Skin epidermis (tissue), 12 donors: ENCODE measurements at regions not wholly inside any gene's neighbourhood (a gene's known extent, or its start where the extent isn't known, plus 50 kb on each side); places are given as distances from the start of the nearest gene placed in this dataset.
A peak's percentile ranks its signal among the peaks of the same experiment; 100 is the strongest.

Experiments
- H3K27ac ChIP-seq, 21 experiments: fragments of 200-600 bp; sonication (generic) in 11 of 21; one replicate each; pipeline ENCODE4 v1.5.0; 2020; ENCODE audit warnings: mild to moderate bottlenecking in 3 of 21, inconsistent platforms in 2 of 21, moderate library complexity in 2 of 21
- H3K4me3 ChIP-seq, 7 experiments: fragments of 200-600 bp; sonication (generic) in 2 of 7; one replicate each; pipeline ENCODE4 v1.5.0; 2020; ENCODE audit warnings: inconsistent platforms in 2 of 7, mild to moderate bottlenecking in 2 of 7, moderate library complexity in 1 of 7

DNA sequence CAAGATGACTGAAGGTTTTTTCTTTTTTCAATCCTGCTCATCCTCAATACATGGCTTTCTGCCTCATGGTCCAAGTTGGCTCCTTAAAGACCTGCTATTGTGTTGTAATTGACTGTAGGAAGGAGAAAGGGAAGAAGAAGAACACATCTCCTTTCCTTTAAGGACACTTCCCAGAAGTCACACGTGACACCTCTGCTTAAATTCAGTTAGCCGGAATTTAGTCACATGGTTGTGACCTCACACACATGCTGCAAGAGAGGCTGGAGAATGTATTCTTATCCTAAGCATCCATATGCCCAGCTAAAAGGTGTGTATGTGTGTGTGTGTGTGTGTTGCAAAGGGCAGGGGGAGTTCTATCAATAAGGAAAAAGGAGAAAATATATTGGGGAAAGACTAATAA, 185.8 kb upstream of the IL12A start:
- H3K4me3 ChIP-seq = no peak overlapping the region
- H3K27ac ChIP-seq = no peak overlapping the region

DNA sequence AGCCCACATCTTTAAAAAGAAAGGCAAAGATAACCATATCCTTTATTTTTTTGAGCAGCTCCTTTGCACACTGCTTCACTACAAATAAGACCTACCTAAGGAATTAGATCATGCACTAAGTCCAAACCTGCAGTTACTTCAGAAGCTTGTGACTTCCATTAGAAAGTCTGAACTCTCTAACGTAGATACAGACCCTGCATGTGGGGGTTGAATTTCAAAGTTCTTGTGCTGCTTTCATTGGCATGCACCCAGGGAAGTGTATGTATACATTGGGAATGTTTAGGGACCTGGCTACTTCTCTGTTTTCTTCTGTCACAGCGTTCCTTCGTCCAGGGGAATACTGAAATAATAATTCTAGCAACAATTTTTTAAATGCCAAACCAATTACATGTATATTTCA, 185.2 kb upstream of the IL12A start:
- Histone ChIP-seq H3K27ac (no peak overlapping the region), H3K4me3 (no peak overlapping the region)

DNA sequence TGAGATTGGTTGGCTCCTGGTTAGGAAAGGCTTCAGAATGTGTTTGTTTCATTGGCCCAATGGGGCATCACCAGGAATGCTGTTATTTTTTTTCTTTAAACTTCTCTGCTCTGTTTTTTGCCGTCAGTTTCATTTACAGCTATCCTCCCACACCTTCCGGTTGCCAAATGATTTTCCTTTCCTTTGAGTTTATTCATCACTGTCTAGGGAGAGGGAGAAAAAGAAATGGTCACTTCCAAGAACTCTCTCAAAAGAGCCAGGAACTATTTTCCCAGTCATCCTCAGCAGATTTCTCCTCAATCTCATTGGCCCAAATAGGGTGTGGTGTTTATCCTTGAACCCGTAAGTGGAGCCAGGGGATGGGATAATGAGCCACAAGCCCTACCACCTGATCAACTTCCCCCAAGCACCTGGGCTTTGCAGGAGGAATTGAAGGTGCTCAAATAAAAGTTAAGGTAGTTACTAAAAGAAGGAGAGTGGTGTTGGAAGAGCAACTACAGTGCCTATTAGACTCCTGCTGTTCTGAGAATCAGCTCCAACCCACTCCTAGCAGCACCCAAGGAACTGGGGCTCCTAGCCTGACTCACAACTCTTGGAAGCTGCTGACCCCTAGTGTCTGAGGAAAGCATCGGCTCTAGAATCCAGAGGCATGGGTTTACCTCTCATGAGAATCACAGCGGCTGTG, 183.8 kb upstream of the IL12A start:
- Histone ChIP-seq H3K4me3 (no peak overlapping the region), H3K27ac (peak overlapping the region in 4 of 21 experiments; percentile 18 to 69 (median 36))

DNA sequence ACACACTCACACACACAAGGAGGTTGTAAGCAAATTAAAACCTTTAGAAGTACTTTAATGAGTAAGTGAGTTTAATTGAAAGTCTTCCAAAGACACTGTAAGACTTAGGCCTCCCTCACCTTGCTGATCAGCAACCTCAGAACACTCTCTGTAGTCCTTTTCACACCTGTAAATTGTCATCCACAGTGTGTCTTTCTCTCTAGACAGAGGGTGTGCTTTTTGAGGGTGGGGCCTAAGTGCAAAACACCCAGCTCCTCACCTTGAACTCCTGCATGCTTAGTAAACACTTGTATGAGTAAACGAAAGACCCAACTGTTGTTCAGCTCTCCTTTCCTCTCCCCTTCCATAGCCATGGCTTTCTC, 183.2 kb upstream of the IL12A start:
- Histone ChIP-seq H3K4me3 (no peak overlapping the region), H3K27ac (peak overlapping the region in 3 of 21 experiments; percentile 18 to 69 (median 25))

DNA sequence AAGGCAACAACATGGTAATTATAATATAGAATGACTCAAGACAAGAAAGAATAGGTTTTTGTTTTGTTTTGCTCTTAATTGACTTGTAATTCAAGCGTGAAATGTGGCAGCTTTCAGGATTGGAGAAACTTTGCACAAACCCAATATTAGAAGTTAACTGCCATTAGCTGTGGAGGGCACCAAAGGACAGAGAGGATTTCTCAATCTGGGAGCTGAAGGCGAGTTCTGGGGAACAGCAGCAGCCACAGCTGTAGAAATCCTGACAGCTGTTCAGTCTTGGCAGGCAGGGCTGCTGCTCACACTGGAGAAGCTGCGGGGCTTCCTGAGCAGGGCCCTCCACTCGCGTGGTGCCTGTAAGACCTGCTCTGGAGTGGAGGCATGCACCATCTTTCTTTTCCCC, 182.2 kb upstream of the IL12A start:
- H3K4me3 ChIP-seq = no peak overlapping the region
- H3K27ac ChIP-seq = no peak overlapping the region

DNA sequence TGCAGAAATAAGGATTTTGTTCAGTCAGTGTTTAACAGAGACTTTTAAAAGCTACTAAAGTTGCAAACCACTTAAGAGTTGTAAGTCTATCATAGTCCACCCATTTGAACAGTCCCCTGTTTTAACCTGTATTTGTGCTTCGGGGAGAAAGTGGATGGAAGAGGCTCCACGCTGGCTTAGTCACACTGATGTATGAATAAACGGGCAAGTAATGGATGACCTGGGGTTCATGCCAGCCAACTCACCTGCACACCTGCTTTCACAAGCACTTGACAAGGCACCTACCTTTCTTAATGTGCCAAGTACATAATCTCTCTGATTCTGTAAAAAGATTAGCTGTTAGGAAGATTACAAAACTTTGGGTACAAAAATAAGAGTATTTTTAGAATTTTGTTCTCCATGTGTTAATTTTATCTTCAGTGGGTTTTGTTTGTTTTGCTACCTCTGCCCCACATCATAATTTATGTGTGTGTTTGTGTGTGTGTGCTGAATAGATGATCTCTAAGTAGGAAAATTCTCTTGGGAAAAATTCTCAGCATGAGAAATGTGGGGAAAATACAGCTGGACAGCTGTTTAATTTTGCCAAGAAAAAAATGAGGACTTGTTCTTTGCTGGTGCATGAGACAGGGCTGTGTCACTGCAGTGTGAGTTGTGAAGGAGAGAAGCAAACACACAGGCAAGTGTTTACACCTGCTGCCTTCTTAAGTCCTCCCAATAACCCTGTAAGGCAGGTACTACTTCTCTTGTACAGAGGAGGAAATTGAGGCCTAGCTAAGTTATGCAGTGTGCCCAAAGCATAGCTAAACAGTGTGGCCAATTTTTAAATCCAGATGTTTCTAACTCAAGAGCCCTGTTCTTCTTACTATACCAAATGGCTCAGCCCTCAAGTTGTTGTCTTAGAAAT, 181.2 kb upstream of the IL12A start:
- H3K27ac ChIP-seq = peak overlapping the region in 1 of 21 experiments; percentile 32
- H3K4me3 ChIP-seq = no peak overlapping the region

DNA sequence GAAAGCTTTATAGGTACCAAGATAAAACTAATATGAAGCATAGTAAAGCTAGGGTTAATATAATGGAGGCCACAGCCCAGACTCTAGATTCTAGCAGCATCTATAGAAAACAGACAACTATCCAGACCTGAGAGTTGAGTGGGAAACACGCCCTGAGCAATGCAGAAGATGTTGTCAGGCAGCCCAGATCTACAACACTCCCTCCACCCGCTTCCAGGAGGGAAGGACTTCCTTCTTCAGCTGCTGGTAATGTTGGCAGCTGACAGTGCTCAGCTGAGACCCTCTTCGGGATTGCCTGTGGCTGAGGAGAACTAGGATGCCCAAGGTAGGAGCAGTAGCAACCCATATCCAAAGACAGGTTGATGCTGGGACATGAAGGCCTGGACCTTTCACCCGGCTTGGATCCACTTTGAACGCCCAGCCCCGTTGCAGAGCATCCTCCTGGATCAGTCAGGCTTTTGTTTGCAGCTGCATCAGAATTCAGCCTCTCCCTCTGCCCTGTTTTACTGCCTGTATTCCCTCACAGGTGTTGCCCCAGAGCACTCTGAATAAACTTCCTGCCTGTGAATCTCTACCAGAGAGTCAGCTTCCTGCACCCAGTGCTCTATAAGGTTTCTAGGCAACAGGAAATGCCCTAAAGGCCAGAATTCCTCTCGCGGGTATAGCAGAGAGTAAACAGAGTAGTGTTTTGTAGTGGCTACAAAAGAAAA, 174.7 kb upstream of the IL12A start:
- H3K4me3 ChIP-seq = no peak overlapping the region
- H3K27ac ChIP-seq = peak overlapping the region in 1 of 21 experiments; percentile 9

DNA sequence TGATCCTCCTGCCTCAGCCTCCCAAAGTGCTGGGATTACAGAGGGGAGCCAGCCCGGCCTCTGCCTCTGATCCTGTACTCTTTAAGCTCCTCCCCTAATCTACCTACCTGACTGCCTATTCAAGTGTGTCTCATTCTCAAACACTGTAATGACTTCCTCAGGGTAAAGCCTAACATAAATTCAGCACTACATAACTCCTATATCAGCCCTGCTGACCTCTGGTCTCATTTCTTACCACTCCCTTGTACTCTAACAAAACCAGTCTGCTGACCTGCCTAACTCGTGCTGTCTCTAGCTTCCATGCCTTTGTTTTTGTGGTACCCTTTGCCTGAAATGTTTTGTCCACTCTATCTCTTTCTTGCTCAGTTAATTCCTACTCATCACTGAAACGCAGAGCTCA, 172.1 kb upstream of the IL12A start:
- H3K4me3 ChIP-seq = no peak overlapping the region
- H3K27ac ChIP-seq = no peak overlapping the region

DNA sequence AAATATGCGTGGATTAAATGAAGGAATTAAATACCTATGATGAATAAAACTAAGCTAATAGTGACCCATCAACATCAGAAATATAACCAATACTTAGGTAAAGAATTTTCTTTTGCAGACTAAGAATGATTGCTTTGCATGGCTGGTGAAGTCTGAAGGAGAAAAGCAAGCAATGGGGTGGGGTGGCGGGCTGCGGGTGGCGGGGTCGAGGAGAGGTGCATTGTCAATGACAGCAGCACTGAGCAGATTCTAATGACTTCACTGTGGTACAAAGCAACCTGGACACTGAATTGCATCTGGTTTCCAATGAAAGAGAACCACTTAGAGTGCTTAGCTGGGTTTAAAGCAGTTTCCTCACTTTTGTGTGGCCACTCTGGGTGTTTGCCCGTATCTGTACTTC, 171.5 kb upstream of the IL12A start:
- no peak overlapping the region for H3K4me3 ChIP-seq
- H3K27ac ChIP-seq = no peak overlapping the region

DNA sequence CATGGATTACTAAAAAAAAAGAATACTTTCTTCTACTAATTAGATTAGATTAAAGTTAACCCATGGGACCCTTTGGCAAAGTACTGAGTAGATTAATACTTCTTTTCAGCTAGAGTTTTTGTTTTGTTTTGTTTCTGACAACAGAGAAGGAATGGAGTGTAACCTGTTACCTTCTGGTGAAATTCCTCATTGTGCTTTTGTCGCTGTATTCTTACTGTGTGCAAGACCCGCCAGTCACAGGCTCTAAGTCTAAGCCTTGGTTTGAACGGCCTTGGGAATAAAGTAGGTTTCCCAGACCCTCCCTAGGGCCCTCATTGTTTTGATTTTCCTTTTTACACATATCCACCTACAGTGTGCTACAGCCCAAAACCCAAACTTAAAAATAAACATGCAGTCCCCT, 171.1 kb upstream of the IL12A start:
- Histone ChIP-seq H3K27ac (no peak overlapping the region), H3K4me3 (no peak overlapping the region)

DNA sequence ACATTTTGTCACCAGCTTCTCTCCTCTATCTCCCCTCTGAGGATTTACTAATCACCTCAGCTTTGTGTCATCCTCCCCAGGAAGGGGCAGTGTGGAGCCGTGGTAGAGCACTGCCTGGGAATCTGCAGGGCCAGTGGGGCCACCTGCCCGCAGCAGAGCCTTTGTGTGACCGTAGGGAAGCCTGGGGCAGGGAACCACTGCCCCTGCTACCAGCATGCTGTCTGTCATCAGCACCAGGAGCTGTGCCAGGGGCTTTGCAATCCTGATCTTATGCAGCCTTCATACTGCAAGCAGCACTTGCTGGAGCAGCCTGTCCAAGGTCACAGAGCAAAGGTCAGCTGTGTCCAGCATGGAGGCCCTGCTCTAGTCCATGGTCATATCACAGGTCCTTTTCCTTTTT, 170.2 kb upstream of the IL12A start:
- no peak overlapping the region for H3K27ac ChIP-seq

DNA sequence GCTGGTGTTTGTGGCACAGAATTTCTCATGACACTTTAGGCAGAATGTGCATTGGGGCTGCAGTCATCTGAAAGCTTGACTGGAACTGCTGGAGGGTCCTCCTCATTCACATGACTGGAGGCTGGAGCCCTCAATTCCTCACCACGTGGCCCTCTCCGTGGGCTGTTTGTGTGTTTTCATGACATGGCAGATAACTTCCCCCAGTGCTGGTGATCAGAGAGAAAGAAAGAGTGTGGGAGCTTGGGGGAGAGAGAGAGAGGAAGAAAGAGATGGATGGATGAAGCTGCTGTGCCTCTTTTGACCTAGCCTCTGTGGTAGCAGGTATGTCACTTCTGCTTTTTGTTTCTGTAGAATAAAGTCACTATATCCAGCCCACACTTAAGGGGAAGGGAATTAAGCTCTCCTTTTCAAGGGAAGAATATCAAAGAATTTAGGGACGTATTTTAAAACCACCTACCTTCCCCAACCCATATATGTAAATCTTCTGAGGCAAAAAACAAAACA, 169.6 kb upstream of the IL12A start:
- H3K4me3 ChIP-seq = no peak overlapping the region

More for the DNA sequence above, 170.2 kb upstream of the IL12A start:
- no peak overlapping the region for H3K4me3 ChIP-seq

DNA sequence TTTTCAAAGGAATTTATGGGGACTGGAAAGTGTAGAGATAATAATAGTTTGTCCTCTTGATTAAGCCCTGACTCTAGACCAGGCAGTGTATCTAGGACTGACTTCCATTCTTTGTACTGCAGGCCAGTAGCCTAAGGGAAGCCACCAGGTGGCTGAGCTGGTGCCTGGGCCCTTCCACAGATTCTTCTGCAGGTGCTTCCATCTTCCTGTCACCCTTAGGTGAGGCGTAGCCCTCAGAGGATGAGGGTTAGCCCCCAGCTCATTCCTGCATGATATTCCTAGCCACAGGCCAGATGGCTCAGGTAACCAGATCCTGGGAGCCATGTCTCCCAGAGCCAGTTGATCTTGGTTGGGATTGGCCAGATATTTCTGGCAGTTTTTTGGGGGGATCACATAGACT, 169.0 kb upstream of the IL12A start:
- Histone ChIP-seq H3K4me3 (no peak overlapping the region), H3K27ac (no peak overlapping the region)

More for the DNA sequence above, 169.6 kb upstream of the IL12A start:
- H3K27ac ChIP-seq = no peak overlapping the region

DNA sequence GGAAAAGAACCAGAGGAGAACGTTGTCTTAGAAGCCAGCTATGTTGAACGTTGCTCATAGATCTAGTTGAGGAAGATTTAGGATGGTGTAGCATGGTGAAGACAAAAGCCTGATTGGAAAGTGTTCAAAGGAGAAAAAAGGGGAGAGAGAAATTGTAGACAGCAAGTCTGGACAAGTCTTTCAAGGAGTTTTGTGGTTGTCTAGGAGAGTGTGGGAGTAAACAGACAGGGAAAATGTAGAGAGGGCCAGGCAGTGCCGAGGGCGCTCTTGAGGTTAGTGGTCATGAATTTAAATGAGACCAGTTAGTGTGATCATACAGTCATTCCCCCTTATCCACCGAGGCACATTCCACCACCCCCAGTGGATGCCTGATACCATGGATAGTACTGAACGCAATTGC, 167.5 kb upstream of the IL12A start:
- H3K4me3 ChIP-seq = no peak overlapping the region
- H3K27ac ChIP-seq = no peak overlapping the region

DNA sequence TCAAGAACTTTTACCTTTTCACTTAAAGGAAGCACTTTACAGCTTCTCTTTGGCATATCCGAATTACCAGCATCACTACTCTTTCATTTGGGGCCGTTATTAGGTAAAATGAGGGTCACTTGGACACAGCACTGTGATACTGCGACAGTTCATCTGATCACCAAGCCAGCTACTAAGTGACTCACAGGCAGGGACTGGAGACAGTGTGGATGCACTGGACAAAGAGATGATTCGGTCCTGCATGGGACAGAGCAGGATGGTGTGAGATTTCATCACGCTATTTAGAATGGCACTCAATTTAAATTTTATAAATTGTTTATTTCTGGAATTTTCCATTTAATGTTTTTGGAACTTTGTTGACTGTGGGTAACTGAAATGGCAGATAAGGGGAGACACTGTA, 166.9 kb upstream of the IL12A start:
- H3K27ac ChIP-seq = no peak overlapping the region
- no peak overlapping the region for H3K4me3 ChIP-seq

DNA sequence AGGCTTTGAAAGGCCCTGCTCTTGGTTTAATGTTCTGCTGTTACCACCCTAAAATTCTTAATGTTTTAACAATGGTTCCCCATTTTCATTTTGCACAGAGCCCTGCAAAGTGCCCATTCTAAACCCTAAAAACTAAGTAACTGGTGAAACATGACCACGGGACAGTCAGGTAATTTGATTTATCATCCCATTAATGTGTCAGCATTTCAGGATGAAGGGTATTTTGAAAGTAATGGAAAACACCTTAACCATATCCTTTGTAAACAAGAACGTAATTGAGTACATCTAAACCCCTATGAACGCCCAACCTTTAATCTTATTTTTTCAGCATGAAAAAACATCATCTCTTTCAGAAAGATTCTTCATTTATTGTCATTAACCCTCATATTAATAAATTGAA, 164.9 kb upstream of the IL12A start:
- no peak overlapping the region for H3K27ac ChIP-seq

DNA sequence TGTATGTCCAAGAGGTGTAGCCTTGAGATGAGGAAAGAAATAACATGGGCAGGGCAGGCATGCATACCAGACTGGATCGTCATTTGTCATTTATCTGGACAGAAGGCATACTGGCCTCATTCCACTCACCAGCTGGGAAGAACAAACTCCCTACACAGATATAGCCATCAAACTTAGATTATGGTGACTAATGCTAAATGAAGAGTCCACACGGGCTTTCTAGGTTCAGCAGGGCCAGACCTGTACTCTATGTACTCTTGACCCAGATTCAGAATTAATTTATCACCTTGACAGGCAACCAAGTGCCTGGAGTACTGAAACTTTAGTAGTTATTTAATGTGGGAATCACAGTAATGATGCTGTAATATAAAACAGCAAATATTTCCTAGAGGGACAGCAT, 164.3 kb upstream of the IL12A start:
- Histone ChIP-seq H3K27ac (no peak overlapping the region), H3K4me3 (no peak overlapping the region)

More for the DNA sequence above, 164.9 kb upstream of the IL12A start:
- H3K4me3 ChIP-seq = no peak overlapping the region

DNA sequence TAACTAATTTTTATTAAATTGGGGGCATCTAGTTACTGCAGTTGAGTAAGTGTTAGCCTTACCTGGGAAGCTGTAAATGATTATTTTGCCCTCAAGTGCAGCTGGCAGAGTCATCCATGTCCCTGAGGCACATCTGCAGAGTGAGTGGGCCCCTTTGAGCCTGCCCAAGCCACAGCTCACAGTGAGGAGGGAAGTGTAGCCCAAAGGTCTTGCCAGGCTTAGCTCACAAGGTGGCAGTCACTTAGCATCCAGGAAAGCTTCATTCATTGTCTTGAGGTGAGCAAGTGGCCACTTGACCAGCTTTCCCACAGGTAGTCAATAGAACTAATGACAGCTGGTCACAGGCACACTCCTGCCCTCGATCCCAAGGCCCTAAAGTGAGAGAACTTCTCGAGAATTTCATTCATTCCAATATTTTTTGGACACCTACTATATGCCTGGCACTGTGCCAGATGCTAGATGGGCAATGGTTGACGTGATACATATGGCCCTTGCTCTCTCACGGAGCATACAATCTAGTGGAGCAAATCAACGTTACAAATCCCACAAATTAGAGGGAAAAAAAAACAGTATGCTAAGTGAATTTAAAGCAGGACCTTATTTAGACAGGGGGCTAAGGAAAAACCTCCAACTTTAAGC, 163.3 kb upstream of the IL12A start:
- H3K27ac ChIP-seq = no peak overlapping the region
- H3K4me3 ChIP-seq = no peak overlapping the region

DNA sequence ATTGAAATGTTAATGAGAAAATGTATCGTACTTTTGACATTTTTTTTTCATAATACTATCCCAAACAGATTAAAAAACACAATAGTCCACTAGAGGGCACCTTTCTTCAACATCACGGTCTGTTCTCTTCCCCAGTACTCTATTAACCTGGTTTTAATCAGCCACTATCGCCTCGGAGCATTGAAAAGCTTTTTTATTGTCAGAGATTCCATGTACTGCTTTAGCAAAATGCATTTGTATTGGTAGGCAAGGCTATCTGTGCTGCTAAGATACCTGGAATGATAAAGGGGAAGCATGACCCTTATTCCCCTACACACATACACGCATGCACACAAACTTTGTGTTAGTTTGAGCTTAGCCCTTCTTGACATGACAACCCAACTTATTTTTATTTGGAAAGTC, 160.1 kb upstream of the IL12A start:
- Histone ChIP-seq H3K4me3 (no peak overlapping the region), H3K27ac (peak overlapping the region in 2 of 21 experiments; percentile 63 to 67)

DNA sequence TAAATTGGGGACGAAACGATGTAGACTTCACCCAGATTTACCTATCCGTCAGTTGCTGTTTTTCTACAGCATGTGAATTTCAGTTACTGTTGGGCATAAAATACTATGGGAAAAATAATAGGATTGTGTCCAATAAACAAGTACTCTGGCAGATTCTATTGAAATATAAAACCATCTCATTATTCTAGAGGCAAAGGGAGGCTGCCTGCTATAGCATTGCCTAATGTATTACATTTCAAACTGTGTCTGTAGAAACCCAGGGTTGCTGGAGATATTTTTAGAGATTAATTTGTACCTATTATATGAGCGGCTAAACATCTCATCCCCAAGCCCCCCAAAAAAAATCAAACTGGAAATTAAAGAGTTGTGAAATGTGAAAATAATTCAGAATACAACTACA, 159.6 kb upstream of the IL12A start:
- H3K4me3 ChIP-seq = no peak overlapping the region
- H3K27ac ChIP-seq = peak overlapping the region in 2 of 21 experiments; percentile 63 to 67
